PC-9 (cell line): ENCODE measurements at regions not wholly inside any gene's neighbourhood (a gene's known extent, or its start where the extent isn't known, plus 50 kb on each side); places are given as distances from the start of the nearest gene placed in this dataset.

ENCODE experiments used
- BruUV-seq: library from RNA; stranded (reverse); fragments of 400-500 nt; replicated peaks from 2 replicates; lab custom pipeline; 2021; lab: Mats Ljungman, UMichigan
- CTCF ChIA-PET: fragments of 300-600 bp; sonication (Branson Sonifier 250); formaldehyde crosslinking; loops from one replicate; lab custom pipeline; 2022; ENCODE audit warnings: antibody characterized with exemption; lab: Charles Lee
- POLR2A ChIA-PET: fragments of 300-600 bp; sonication (Branson Sonifier 250); formaldehyde crosslinking; loops from one replicate; lab custom pipeline; 2022; ENCODE audit warnings: antibody characterized with exemption; ENCODE audit not compliant: unreplicated experiment; lab: Charles Lee
- DNase-seq, 2 experiments: peaks; one replicate each; pipeline versions ENCODE4 v3.0.0 to v3.0.0-alpha.2; 2015 to 2022; ENCODE audit warnings: mixed read lengths in 1 of 2
- H2AFZ ChIP-seq: fragments of 200-600 bp; sonication (generic); 2 replicates; pipeline ENCODE4 v1.8.1; 2017; ENCODE audit warnings: antibody characterized with exemption
- H3F3A ChIP-seq: fragments of 200-600 bp; sonication (generic); 2 replicates; pipeline ENCODE4 v1.8.1; 2017; ENCODE audit warnings: antibody characterized with exemption, mild to moderate bottlenecking, low read depth; ENCODE audit not compliant: insufficient read depth
- H3K27ac ChIP-seq: fragments of 200-600 bp; sonication (generic); 2 replicates; pipeline ENCODE4 v1.6.1; 2016; ENCODE audit warnings: mixed run types
- H3K27me3 ChIP-seq: fragments of 200-600 bp; sonication (generic); 2 replicates; pipeline ENCODE4 v1.6.1; 2016; ENCODE audit warnings: low read depth, mixed run types; ENCODE audit not compliant: insufficient read depth
- H3K36me3 ChIP-seq: fragments of 200-600 bp; sonication (generic); 2 replicates; pipeline ENCODE4 v1.6.1; 2016; ENCODE audit warnings: low read depth, mixed run types
- H3K4me1 ChIP-seq: fragments of 200-600 bp; sonication (generic); replicated peaks from 2 replicates; pipeline ENCODE4 v1.6.1; 2016; ENCODE audit warnings: mixed run types; ENCODE audit not compliant: insufficient read depth
- H3K4me2 ChIP-seq: fragments of 200-600 bp; sonication (generic); 2 replicates; pipeline ENCODE4 v1.6.1; 2017; ENCODE audit warnings: mixed run types
- H3K4me3 ChIP-seq: fragments of 200-600 bp; sonication (generic); 2 replicates; pipeline ENCODE4 v1.6.1; 2016; ENCODE audit warnings: mixed run types
- H3K79me2 ChIP-seq: fragments of 200-600 bp; sonication (generic); 2 replicates; pipeline ENCODE4 v1.6.1; 2017; ENCODE audit warnings: low read depth, mixed run types
- H3K9me2 ChIP-seq: fragments of 200-600 bp; sonication (generic); 2 replicates; pipeline ENCODE4 v1.8.1; 2017; ENCODE audit warnings: mild to moderate bottlenecking; ENCODE audit not compliant: insufficient read depth
- H3K9me3 ChIP-seq: fragments of 200-600 bp; sonication (generic); 2 replicates; pipeline ENCODE4 v1.8.1; 2016; ENCODE audit warnings: low read depth; ENCODE audit not compliant: insufficient read depth
- H4K20me1 ChIP-seq: fragments of 200-600 bp; sonication (generic); 2 replicates; pipeline ENCODE4 v1.8.1; 2017; ENCODE audit not compliant: insufficient read depth
- EZH2 ChIP-seq: fragments of 200-600 bp; sonication (generic); IDR thresholded peaks from 2 replicates; pipeline ENCODE4 v1.8.0; 2017; ENCODE audit warnings: antibody characterized with exemption, low read depth
- intact Hi-C: fragments of 100-400 bp; cut with micrococcal nuclease; formaldehyde crosslinking; loops from one replicate; pipeline ENCODE4 v1.10.0; 2022; ENCODE audit not compliant: unreplicated experiment
- TF ChIP-seq, protein P1 (sequence below): fragments of 200-600 bp; sonication (generic); conservative IDR thresholded peaks from 2 replicates; pipeline ENCODE4 v1.6.1; 2017; ENCODE audit warnings: mixed run types, antibody characterized with exemption, mild to moderate bottlenecking, moderate library complexity

DNA sequence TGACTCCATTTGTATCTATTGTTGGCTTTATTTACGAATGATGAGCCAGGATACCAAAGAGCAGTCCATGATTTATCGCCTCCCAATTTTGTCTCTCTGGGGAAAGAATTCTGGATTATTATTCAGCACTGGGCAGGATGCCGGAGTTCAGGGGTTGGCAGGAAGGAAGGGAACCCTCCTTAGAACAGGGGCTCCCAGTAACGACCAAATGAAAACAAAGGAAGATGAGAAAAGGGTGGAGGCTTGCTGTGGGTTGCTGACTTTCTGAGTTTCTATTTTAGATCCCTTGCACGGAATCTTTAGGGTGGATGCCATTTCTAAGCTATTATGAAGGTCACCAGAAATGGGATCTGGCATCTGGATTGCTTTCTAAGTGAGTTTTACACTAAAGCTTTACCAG is 231.2 kb upstream of the LYPLAL1 start:
- intact Hi-C loops = no loop called here
- no peak for TF ChIP-seq EZH2
- TF ChIP-seq, protein P1, sequence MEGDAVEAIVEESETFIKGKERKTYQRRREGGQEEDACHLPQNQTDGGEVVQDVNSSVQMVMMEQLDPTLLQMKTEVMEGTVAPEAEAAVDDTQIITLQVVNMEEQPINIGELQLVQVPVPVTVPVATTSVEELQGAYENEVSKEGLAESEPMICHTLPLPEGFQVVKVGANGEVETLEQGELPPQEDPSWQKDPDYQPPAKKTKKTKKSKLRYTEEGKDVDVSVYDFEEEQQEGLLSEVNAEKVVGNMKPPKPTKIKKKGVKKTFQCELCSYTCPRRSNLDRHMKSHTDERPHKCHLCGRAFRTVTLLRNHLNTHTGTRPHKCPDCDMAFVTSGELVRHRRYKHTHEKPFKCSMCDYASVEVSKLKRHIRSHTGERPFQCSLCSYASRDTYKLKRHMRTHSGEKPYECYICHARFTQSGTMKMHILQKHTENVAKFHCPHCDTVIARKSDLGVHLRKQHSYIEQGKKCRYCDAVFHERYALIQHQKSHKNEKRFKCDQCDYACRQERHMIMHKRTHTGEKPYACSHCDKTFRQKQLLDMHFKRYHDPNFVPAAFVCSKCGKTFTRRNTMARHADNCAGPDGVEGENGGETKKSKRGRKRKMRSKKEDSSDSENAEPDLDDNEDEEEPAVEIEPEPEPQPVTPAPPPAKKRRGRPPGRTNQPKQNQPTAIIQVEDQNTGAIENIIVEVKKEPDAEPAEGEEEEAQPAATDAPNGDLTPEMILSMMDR = no peak
- Histone ChIP-seq H3K27ac (no peak overlapping the region), H3K4me2 (no peak overlapping the region), H3K79me2 (no peaks in the 10 kb centered on the region), H3K9me3 (peaks cover 20% of the 10 kb centered on the region; the same call in 1 of the 2 replicates), H3K4me3 (no peak overlapping the region), H3K27me3 (no peaks in the 10 kb centered on the region), H3K4me1 (0 out of 2 replicates have a peak, but pooled peaks cover 13% of the 10 kb centered on the region), H3F3A (no peaks in the 10 kb centered on the region), H2AFZ (no peak overlapping the region), H3K9me2 (no peaks in the 10 kb centered on the region), H3K36me3 (no peaks in the 10 kb centered on the region), H4K20me1 (no peaks in the 10 kb centered on the region)
- no peak for DNase-seq
- no TSS peak for BruUV-seq
- ChIA-PET POLR2A (no interaction called here), CTCF (no interaction called here)

DNA sequence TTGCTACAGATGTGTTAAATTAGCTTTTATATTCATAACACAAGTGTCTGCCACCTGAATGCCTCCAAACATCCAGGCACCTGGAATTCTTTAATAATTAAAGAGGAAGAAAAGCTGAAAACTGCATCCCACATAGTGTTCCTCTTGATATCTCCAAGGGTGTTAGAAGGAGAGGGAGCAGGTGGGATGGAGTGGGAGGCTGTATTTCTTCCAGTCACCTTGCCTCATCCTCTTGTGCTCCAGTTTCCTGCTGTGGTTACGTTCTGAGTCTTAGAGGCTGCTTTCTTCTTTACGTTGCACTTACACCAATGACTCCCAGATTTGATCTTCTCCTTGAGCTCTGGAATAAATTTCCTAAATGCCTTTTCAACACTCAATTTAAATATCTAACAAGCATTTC is 230.3 kb upstream of the LYPLAL1 start:
- intact Hi-C loops = no loop called here
- CTCF ChIA-PET = no interaction called here
- no TSS peak for BruUV-seq

DNA sequence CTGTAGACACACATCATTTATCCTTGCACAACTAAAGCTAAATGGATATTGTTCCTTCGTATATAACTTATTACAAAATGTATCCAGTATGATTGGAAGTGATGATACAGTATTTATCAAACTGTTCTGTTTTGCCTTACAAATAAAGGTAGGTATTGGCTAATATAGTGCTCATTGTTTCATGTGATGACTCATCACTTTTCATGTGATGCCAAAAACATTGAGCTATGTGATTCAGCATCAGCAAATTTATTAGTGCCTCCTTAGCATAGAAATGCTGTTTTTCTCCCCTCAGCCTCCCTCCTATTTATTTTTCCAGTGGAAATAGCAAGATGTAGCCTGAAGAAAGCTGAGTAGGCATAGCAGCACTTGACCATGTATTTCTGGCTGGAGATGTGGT is 228.6 kb upstream of the LYPLAL1 start:
- Histone ChIP-seq H3K36me3 (no peaks in the 10 kb centered on the region), H3K9me3 (peaks cover 16% of the 10 kb centered on the region; the same call in 1 of the 2 replicates), H4K20me1 (no peaks in the 10 kb centered on the region), H3K4me1 (0 out of 2 replicates have a peak, but pooled peaks cover 8% of the 10 kb centered on the region), H3K27ac (no peak overlapping the region), H3K9me2 (no peaks in the 10 kb centered on the region), H3K27me3 (no peaks in the 10 kb centered on the region), H2AFZ (no peak overlapping the region), H3F3A (no peaks in the 10 kb centered on the region), H3K79me2 (no peaks in the 10 kb centered on the region), H3K4me3 (no peak overlapping the region), H3K4me2 (0 out of 2 replicates have a peak overlapping the region, but pooled peaks have one; percentile 12)
- DNase-seq = no peak
- TF ChIP-seq, protein P1 = no peak
- no peak for TF ChIP-seq EZH2
- BruUV-seq = no TSS peak
- ChIA-PET CTCF (no interaction called here), POLR2A (interaction anchor here (0.5 to 0.6 kb wide), 2 partner anchors 8 to 13 kb away, joined by 3 to 5 read pairs; no protein-coding TSS in a partner anchor)
- intact Hi-C loops = loop anchor here (1.0 kb wide), 1 partner anchor 69 kb away; no protein-coding TSS in a partner anchor

More for the DNA sequence above, 230.3 kb upstream of the LYPLAL1 start:
- H3K27ac ChIP-seq = no peak overlapping the region
- H3K36me3 ChIP-seq = no peaks in the 10 kb centered on the region
- H4K20me1 ChIP-seq = no peaks in the 10 kb centered on the region
- no peak for DNase-seq
- H3F3A ChIP-seq = no peaks in the 10 kb centered on the region
- H3K9me2 ChIP-seq = no peaks in the 10 kb centered on the region
- H3K27me3 ChIP-seq = no peaks in the 10 kb centered on the region
- H3K79me2 ChIP-seq = no peaks in the 10 kb centered on the region
- no peak overlapping the region for H3K4me3 ChIP-seq
- H3K4me1 ChIP-seq = 0 out of 2 replicates have a peak, but pooled peaks cover 13% of the 10 kb centered on the region
- no peak overlapping the region for H2AFZ ChIP-seq
- no peak overlapping the region for H3K4me2 ChIP-seq
- POLR2A ChIA-PET = no interaction called here
- peaks cover 20% of the 10 kb centered on the region; the same call in 1 of the 2 replicates for H3K9me3 ChIP-seq
- TF ChIP-seq, protein P1 = no peak
- no peak for TF ChIP-seq EZH2
